ENCODE measurements at regions not wholly inside any gene's neighbourhood (a gene's known extent, or its start where the extent isn't known, plus 50 kb on each side); places are given as distances from the start of the nearest gene placed in this dataset.
"Not testable (repeated sequence)": the region's sequence is repeated elsewhere in the genome, so short reads cannot be mapped to it uniquely, and the experiment has no call there.

DNA sequence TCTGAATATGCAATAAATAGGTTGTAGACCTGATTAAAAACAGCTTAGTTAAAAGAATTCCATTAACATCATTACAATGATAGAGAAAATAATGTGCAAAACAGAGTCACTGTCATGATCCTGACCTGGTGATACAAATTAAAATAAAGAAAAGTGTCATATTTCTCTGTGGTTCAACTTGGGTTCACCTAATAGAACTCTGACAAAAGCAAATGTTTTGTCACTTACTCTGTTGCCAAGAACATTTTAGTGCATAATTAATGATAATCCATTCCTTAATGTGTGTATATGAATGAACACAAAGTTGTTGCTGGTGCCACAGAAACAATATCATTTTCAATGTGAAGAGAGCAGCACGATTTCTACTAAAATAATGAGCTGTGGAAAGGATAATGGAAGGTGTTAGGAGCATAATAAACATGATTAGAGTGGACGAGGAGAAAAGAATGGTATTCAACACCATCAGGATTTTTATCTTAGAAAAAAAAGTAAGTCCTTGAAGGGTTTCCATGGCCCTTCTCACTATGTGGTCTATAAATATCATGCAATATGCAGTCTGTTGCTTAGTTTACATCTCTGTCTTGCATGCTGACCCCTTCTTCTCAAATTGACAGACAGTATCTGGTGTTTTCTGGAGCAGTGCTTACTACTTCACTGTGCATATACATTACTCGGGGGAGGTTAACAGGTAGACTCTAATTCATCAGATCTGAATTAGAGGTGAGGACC lies 656.6 kb upstream of the MMS22L start:
- no peak overlapping the region for H3K9ac ChIP-seq (ENCODE audit: low read length)
- H3K27ac ChIP-seq (ENCODE audit: low read depth, low read length): no peak overlapping the region
- no peaks in the 10 kb centered on the region for H3K4me1 ChIP-seq (ENCODE audit: control insufficient read depth, insufficient read depth, low read length)
- H3K27me3 ChIP-seq (ENCODE audit: control insufficient read depth, insufficient read depth, low read length): no peaks in the 10 kb centered on the region
- H3K9me3 ChIP-seq (ENCODE audit: control insufficient read depth, insufficient read depth, low read depth, low read length): no peaks in the 10 kb centered on the region
- H3K36me3 ChIP-seq (ENCODE audit: control insufficient read depth, insufficient read depth, low read length): no peaks in the 10 kb centered on the region
- H3K4me3 ChIP-seq (ENCODE audit: low read depth, low read length): no peak overlapping the region

DNA sequence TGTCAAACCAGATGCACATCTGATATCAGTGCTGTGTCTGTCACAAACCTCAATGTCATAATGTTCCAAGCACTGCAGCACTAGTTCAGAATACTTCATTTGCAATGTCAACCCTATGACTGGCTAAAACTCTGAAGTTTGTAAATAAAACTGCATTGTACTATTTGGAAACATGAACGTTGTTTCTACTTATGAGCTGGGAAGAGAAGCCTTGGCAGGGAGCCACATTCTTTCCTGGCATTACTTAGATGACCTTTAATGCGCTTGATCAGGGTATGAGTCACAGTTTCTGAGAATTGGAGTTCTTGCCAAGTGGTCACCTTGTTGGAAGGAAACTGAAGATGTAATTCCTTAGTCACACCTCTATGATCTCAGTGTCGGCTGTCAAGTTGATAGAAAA lies 664.8 kb upstream of the MMS22L start:
- no peak overlapping the region for H3K9ac ChIP-seq (ENCODE audit: low read length)
- H3K36me3 ChIP-seq (ENCODE audit: control insufficient read depth, insufficient read depth, low read length): no peaks in the 10 kb centered on the region
- no peaks in the 10 kb centered on the region for H3K27me3 ChIP-seq (ENCODE audit: control insufficient read depth, insufficient read depth, low read length)
- H3K4me1 ChIP-seq (ENCODE audit: control insufficient read depth, insufficient read depth, low read length): no peaks in the 10 kb centered on the region
- no peak overlapping the region for H3K4me3 ChIP-seq (ENCODE audit: low read depth, low read length)
- H3K27ac ChIP-seq (ENCODE audit: low read depth, low read length): no peak overlapping the region
- no peaks in the 10 kb centered on the region for H3K9me3 ChIP-seq (ENCODE audit: control insufficient read depth, insufficient read depth, low read depth, low read length)

DNA sequence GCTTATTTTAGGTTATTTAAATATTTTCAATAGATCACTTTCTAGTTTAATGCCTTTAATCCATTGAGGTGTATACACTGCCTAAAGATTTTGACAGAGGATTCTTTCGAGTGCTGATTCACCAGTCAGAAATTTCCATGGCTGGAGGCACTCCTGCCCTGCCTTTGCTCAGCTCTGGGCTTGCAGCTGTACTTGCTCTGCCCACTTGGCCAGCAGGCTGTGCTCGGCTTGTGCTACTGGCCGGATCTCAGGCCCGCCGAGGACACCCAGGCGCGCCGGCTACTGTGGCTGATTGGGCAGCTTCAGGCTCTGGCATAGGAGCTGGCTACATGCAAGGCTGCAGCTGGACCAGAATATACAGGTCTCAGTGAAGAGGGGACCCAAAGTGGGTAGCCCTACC lies 675.1 kb upstream of the MMS22L start:
- H3K27me3 ChIP-seq (ENCODE audit: control insufficient read depth, insufficient read depth, low read length): no peaks in the 10 kb centered on the region

DNA sequence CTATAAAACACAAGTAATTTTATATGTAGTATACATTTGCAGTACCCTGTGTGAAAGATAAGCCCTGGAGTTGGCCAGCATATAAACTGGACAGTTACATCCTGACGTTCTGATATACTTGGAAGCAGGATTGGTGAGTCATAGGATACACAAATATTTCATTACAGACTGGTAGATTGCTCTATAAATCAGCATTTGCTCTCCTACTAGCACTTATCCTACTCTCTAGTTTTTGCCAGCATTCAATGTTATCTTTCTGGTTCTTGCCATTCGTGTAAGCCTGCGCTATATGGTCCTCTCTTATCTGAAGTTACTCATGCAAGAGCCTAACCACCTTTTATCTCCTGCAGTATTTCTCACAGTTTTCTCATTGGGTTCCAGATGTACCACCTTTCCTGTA lies 680.2 kb upstream of the MMS22L start:
- Histone ChIP-seq H3K27me3 (ENCODE audit: control insufficient read depth, insufficient read depth, low read length) (no peaks in the 10 kb centered on the region), H3K4me1 (ENCODE audit: control insufficient read depth, insufficient read depth, low read length) (peaks cover 5% of the 10 kb centered on the region; the same call in 1 of the 2 replicates), H3K36me3 (ENCODE audit: control insufficient read depth, insufficient read depth, low read length) (no peaks in the 10 kb centered on the region), H3K9ac (ENCODE audit: low read length) (no peak overlapping the region), H3K4me3 (ENCODE audit: low read depth, low read length) (no peak overlapping the region), H3K9me3 (ENCODE audit: control insufficient read depth, insufficient read depth, low read depth, low read length) (no peaks in the 10 kb centered on the region), H3K27ac (ENCODE audit: low read depth, low read length) (no peak overlapping the region)

More for the DNA sequence above, 675.1 kb upstream of the MMS22L start:
- no peak overlapping the region for H3K27ac ChIP-seq (ENCODE audit: low read depth, low read length)
- H3K9ac ChIP-seq (ENCODE audit: low read length): no peak overlapping the region
- peaks cover 8% of the 10 kb centered on the region; the same call in 1 of the 2 replicates for H3K4me1 ChIP-seq (ENCODE audit: control insufficient read depth, insufficient read depth, low read length)
- no peak overlapping the region for H3K4me3 ChIP-seq (ENCODE audit: low read depth, low read length)
- H3K36me3 ChIP-seq (ENCODE audit: control insufficient read depth, insufficient read depth, low read length): no peaks in the 10 kb centered on the region
- no peaks in the 10 kb centered on the region for H3K9me3 ChIP-seq (ENCODE audit: control insufficient read depth, insufficient read depth, low read depth, low read length)

DNA sequence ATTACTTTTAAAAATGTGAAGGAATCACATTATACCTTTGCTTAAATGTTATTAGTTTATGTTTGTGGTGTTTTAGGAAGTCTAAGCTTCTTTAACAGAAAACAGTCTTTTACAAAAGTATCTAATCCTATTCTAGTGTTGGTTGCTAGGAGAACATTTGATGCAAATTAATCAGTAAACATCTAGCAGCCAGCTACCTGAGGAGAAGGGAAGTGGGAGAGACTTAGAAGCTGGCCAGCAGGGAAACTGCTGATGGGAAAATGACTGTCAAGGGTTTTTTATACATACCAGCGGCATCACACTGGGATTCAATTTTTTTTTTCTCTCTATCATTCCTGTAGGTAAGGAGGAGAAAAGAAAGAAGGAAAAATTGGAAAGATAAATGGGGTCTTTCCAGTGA lies 686.0 kb upstream of the MMS22L start:
- no peaks in the 10 kb centered on the region for H3K36me3 ChIP-seq (ENCODE audit: control insufficient read depth, insufficient read depth, low read length)
- no peaks in the 10 kb centered on the region for H3K9me3 ChIP-seq (ENCODE audit: control insufficient read depth, insufficient read depth, low read depth, low read length)
- no peak overlapping the region for H3K27ac ChIP-seq (ENCODE audit: low read depth, low read length)
- H3K4me3 ChIP-seq (ENCODE audit: low read depth, low read length): no peak overlapping the region
- H3K9ac ChIP-seq (ENCODE audit: low read length): no peak overlapping the region
- no peaks in the 10 kb centered on the region; the same call in 1 of the 2 replicates for H3K4me1 ChIP-seq (ENCODE audit: control insufficient read depth, insufficient read depth, low read length)
- no peaks in the 10 kb centered on the region for H3K27me3 ChIP-seq (ENCODE audit: control insufficient read depth, insufficient read depth, low read length)

DNA sequence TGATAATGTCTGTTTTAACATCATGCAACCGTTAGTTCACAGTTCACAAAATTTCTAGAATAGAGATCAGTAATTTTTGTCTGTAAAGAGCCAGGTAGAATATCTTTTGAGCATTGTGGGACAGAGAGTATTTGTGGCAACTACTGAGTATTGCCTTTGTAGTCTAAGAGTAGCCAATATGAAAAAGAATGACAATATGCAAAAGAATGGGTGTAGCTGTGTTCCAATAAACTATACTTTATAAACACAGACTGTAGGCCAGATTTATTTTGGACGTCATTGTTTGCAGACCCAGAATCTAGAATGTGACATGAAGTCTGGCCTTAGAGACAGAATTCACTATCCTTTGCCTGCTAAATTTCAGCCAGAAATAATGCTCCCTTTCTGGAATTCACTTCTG lies 694.1 kb upstream of the MMS22L start:
- no peaks in the 10 kb centered on the region for H3K27me3 ChIP-seq (ENCODE audit: control insufficient read depth, insufficient read depth, low read length)
- no peaks in the 10 kb centered on the region for H3K9me3 ChIP-seq (ENCODE audit: control insufficient read depth, insufficient read depth, low read depth, low read length)
- no peaks in the 10 kb centered on the region for H3K4me1 ChIP-seq (ENCODE audit: control insufficient read depth, insufficient read depth, low read length)
- no peak overlapping the region for H3K9ac ChIP-seq (ENCODE audit: low read length)
- H3K27ac ChIP-seq (ENCODE audit: low read depth, low read length): no peak overlapping the region
- no peaks in the 10 kb centered on the region for H3K36me3 ChIP-seq (ENCODE audit: control insufficient read depth, insufficient read depth, low read length)
- H3K4me3 ChIP-seq (ENCODE audit: low read depth, low read length): no peak overlapping the region

DNA sequence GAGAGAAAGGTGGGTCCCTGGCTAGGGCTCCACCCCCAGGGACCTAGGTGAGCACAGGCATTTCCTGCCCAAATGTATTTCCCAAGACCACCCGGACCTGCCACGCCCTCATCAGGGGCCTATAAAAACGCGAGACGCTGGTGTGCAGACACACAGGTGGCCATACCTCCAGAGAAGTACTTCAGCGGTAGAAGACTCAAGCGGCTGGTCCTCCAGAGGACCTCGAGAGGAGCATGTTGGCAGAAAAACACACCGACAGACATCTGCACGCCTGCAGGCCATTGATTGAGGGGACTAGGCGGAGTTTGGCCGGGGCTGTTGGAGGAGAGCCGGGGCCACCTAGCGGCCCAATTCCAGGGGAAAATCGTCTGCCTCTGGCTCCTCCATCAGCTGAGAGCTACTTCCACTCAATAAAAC lies 695.8 kb upstream of the MMS22L start:
- Histone ChIP-seq H3K36me3 (ENCODE audit: control insufficient read depth, insufficient read depth, low read length) (no peaks in the 10 kb centered on the region), H3K9me3 (ENCODE audit: control insufficient read depth, insufficient read depth, low read depth, low read length) (no peaks in the 10 kb centered on the region), H3K9ac (ENCODE audit: low read length) (peak overlapping the region; percentile 9), H3K4me3 (ENCODE audit: low read depth, low read length) (peak overlapping the region; percentile 53), H3K27ac (ENCODE audit: low read depth, low read length) (no peak overlapping the region), H3K4me1 (ENCODE audit: control insufficient read depth, insufficient read depth, low read length) (no peaks in the 10 kb centered on the region), H3K27me3 (ENCODE audit: control insufficient read depth, insufficient read depth, low read length) (no peaks in the 10 kb centered on the region)

DNA sequence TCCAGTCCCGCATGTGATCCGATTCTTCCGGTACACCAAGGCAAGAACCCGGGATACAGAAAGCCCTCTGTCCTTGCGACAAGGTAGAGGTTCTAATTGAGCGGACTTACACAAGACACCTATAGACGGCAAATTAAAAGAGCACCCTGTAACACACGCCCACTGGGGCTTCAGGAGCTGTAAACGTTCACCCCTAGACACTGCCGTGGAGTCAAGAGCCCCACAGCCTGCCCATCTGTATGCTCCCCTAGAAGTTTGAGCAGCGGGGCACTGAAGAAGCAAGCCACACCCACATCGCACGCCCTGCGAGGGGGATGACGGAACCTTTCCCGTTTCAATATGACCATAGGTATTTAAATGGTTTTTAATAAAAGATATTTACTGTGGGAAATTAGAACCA lies 696.3 kb upstream of the MMS22L start:
- not testable (repeated sequence) for H3K27me3 ChIP-seq (ENCODE audit: control insufficient read depth, insufficient read depth, low read length); H3K9me3 ChIP-seq (ENCODE audit: control insufficient read depth, insufficient read depth, low read depth, low read length); H3K4me1 ChIP-seq (ENCODE audit: control insufficient read depth, insufficient read depth, low read length); H3K27ac ChIP-seq (ENCODE audit: low read depth, low read length); H3K36me3 ChIP-seq (ENCODE audit: control insufficient read depth, insufficient read depth, low read length)
- peak overlapping the region; percentile 53 for H3K4me3 ChIP-seq (ENCODE audit: low read depth, low read length)
- H3K9ac ChIP-seq (ENCODE audit: low read length): peak overlapping the region; percentile 9

DNA sequence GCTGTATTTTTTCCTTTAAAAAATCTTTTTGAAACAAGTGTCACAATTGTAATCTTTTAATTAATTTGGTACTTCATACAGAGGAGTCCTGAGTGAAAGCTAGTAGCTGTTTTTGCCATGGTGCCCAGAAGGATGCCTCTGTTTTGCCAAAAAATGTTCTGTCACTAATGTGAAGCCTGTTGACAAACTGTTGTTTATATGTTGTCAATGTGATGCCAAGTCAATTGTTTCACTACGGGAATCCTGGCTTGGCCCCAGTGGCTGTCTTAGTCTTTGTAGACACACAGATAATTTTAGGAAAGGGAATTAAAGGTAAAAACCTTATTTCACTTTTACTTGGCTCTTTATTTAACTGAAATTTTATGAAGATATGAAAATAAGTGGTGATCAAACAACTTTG lies 706.4 kb upstream of the MMS22L start:
- Histone ChIP-seq H3K4me1 (ENCODE audit: control insufficient read depth, insufficient read depth, low read length) (no peaks in the 10 kb centered on the region), H3K4me3 (ENCODE audit: low read depth, low read length) (no peak overlapping the region), H3K27ac (ENCODE audit: low read depth, low read length) (no peak overlapping the region), H3K9ac (ENCODE audit: low read length) (no peak overlapping the region), H3K27me3 (ENCODE audit: control insufficient read depth, insufficient read depth, low read length) (no peaks in the 10 kb centered on the region), H3K9me3 (ENCODE audit: control insufficient read depth, insufficient read depth, low read depth, low read length) (no peaks in the 10 kb centered on the region), H3K36me3 (ENCODE audit: control insufficient read depth, insufficient read depth, low read length) (no peaks in the 10 kb centered on the region)

DNA sequence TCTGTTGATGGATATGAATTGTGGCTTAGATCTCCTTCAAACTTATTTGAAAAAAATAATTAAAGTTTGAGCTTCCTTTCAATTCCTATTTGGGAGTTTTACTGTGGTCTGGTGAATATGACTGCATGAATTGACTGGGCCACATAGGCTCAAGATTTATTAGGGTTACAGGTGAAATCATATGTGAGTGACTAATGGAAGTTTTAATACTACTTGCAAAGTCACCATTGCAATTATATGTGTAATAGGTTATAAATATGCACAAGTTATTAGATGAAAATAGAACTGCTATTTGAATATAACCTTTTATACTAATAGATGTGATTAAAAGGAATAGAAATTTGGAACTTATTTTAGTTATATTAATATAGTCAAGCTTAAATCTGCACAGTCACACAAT lies 712.1 kb upstream of the MMS22L start:
- H3K9ac ChIP-seq (ENCODE audit: low read length): no peak overlapping the region
- H3K27me3 ChIP-seq (ENCODE audit: control insufficient read depth, insufficient read depth, low read length): no peaks in the 10 kb centered on the region
- H3K4me3 ChIP-seq (ENCODE audit: low read depth, low read length): no peak overlapping the region
- no peaks in the 10 kb centered on the region for H3K4me1 ChIP-seq (ENCODE audit: control insufficient read depth, insufficient read depth, low read length)
- no peaks in the 10 kb centered on the region for H3K9me3 ChIP-seq (ENCODE audit: control insufficient read depth, insufficient read depth, low read depth, low read length)
- no peaks in the 10 kb centered on the region for H3K36me3 ChIP-seq (ENCODE audit: control insufficient read depth, insufficient read depth, low read length)
- H3K27ac ChIP-seq (ENCODE audit: low read depth, low read length): no peak overlapping the region

DNA sequence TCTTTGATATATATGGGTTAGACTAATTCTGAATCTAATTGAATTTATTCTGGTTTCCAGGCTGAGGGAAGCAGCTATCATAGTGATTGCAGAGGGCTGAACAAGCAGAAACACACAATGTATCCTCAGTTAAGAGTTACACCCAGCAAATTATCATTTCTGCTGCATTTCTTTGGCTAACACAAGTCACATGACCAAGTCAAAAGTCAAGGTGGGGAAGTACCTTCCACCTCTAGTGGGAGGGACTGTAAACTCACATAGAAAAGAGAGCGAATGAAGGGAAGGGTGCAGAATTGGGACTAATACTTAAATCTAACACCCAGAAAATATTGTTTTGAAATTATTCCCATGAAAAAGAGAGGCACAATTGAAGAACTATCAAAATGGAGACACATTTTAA lies 719.7 kb upstream of the MMS22L start:
- no peak overlapping the region for H3K9ac ChIP-seq (ENCODE audit: low read length)
- no peaks in the 10 kb centered on the region for H3K4me1 ChIP-seq (ENCODE audit: control insufficient read depth, insufficient read depth, low read length)
- H3K36me3 ChIP-seq (ENCODE audit: control insufficient read depth, insufficient read depth, low read length): no peaks in the 10 kb centered on the region
- no peak overlapping the region for H3K27ac ChIP-seq (ENCODE audit: low read depth, low read length)
- H3K27me3 ChIP-seq (ENCODE audit: control insufficient read depth, insufficient read depth, low read length): no peaks in the 10 kb centered on the region
- no peak overlapping the region for H3K4me3 ChIP-seq (ENCODE audit: low read depth, low read length)
- H3K9me3 ChIP-seq (ENCODE audit: control insufficient read depth, insufficient read depth, low read depth, low read length): no peaks in the 10 kb centered on the region

Measured in HUES6 (cell line).